ENCODE measurements at regions not wholly inside any gene's neighbourhood (a gene's known extent, or its start where the extent isn't known, plus 50 kb on each side); places are given as distances from the start of the nearest gene placed in this dataset.
"Not testable (repeated sequence)": the region's sequence is repeated elsewhere in the genome, so short reads cannot be mapped to it uniquely, and the experiment has no call there.

- no peak for TF ChIP-seq CTCF (IDR thresholded peaks at IDR 0.05)
- Histone ChIP-seq H3K4me1 (no peaks in the 10 kb centered on the region), H3K4me3 (no peak overlapping the region), H3K27ac (no peak overlapping the region), H3K27me3 (no peaks in the 10 kb centered on the region), H3K36me3 (no peaks in the 10 kb centered on the region), H3K9me3 (no peaks in the 10 kb centered on the region)
- intact Hi-C loops (cut with DNase I), result no loop called here
- DNase-seq (ENCODE audit: low spot score in 2 of 2), result no peak
Measured at GRCh38 chr11:45379162-45379863, 93.2 kb upstream of the SYT13 start.

- TF ChIP-seq CTCF (IDR thresholded peaks at IDR 0.05), result no peak
- Histone ChIP-seq H3K4me3 (no peak overlapping the region), H3K4me1 (no peaks in the 10 kb centered on the region), H3K27me3 (no peaks in the 10 kb centered on the region), H3K27ac (no peak overlapping the region), H3K36me3 (no peaks in the 10 kb centered on the region), H3K9me3 (no peaks in the 10 kb centered on the region)
- no peak for DNase-seq (ENCODE audit: low spot score in 2 of 2)
- intact Hi-C loops (cut with DNase I), result no loop called here
Measured at GRCh38 chr11:45378516-45378915, 92.4 kb upstream of the SYT13 start.

- no peaks in the 10 kb centered on the region for H3K36me3 ChIP-seq
- no peaks in the 10 kb centered on the region for H3K9me3 ChIP-seq
- no peak for DNase-seq (ENCODE audit: low spot score in 2 of 2)
- H3K27ac ChIP-seq, result no peak overlapping the region
- H3K4me3 ChIP-seq, result no peak overlapping the region
- intact Hi-C loops (cut with DNase I), result no loop called here
- no peaks in the 10 kb centered on the region for H3K4me1 ChIP-seq
- no peak for TF ChIP-seq CTCF (IDR thresholded peaks at IDR 0.05)
- no peaks in the 10 kb centered on the region for H3K27me3 ChIP-seq
Measured at GRCh38 chr11:45374653-45375059, 88.5 kb upstream of the SYT13 start.

GRCh38 chr11:45374130-45374529 lies 88.0 kb upstream of the SYT13 start:
- Histone ChIP-seq H3K4me3 (no peak overlapping the region), H3K27ac (no peak overlapping the region), H3K4me1 (no peaks in the 10 kb centered on the region), H3K27me3 (no peaks in the 10 kb centered on the region), H3K36me3 (no peaks in the 10 kb centered on the region), H3K9me3 (no peaks in the 10 kb centered on the region)
- no peak for DNase-seq (ENCODE audit: low spot score in 2 of 2)
- no peak for TF ChIP-seq CTCF (IDR thresholded peaks at IDR 0.05)
- intact Hi-C loops (cut with DNase I), result no loop called here

GRCh38 chr11:45373506-45374035 lies 87.4 kb upstream of the SYT13 start:
- Histone ChIP-seq H3K9me3 (no peaks in the 10 kb centered on the region), H3K27me3 (no peaks in the 10 kb centered on the region), H3K27ac (no peak overlapping the region), H3K36me3 (no peaks in the 10 kb centered on the region), H3K4me3 (no peak overlapping the region), H3K4me1 (no peaks in the 10 kb centered on the region)
- intact Hi-C loops (cut with DNase I), result no loop called here
- peak in 1 of 2 donors; percentile 53 for DNase-seq (ENCODE audit: low spot score in 2 of 2)
- no peak for TF ChIP-seq CTCF (IDR thresholded peaks at IDR 0.05)

- peak in 1 of 2 donors; percentile 33 for DNase-seq (ENCODE audit: low spot score in 2 of 2)
- H3K4me1 ChIP-seq; H3K27ac ChIP-seq; intact Hi-C loops (cut with DNase I); H3K27me3 ChIP-seq; H3K4me3 ChIP-seq; H3K36me3 ChIP-seq; H3K9me3 ChIP-seq: not testable (repeated sequence)
Measured at GRCh38 chr11:45372414-45372813, 86.3 kb upstream of the SYT13 start.

Measured in ascending aorta (tissue), 2 donors.